Right renal pelvis (tissue), 4 donors: ENCODE measurements at regions not wholly inside any gene's neighbourhood (a gene's known extent, or its start where the extent isn't known, plus 50 kb on each side); places are given as distances from the start of the nearest gene placed in this dataset.
"Not testable (repeated sequence)": the region's sequence is repeated elsewhere in the genome, so short reads cannot be mapped to it uniquely, and the experiment has no call there.

Experiments used
- DNase-seq, 4 donors: peaks; one replicate each; pipeline ENCODE4 v3.0.0-alpha.2; 2013; ENCODE audit warnings: low read depth in 4 of 4, low spot score in 3 of 4, missing footprints in 1 of 4

DNA sequence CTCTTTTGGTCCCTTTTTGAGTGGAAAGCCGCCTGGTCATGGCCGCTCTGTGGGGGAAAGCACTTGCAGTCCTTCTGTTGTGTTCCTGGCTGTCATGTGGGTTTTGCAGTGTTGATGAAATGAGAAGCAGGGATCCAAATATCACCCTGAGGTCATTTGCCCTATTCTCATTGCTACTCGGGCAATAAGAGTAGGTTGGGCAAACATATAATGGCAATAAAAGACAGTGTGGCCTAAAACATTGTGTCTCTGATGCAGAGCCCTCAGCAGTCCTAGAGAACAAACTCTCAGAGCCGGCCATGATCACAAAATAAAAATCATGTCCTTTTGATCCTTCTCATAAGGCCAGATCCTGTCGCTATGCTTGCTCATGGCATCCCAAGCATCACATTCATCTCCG lies 361.1 kb upstream of the KLF4 start:
- DNase-seq, result no peak

- DNase-seq, result no peak
These were observed 358.7 kb upstream of the KLF4 start for GRCh38 chr9:107847978-107848964.

DNA sequence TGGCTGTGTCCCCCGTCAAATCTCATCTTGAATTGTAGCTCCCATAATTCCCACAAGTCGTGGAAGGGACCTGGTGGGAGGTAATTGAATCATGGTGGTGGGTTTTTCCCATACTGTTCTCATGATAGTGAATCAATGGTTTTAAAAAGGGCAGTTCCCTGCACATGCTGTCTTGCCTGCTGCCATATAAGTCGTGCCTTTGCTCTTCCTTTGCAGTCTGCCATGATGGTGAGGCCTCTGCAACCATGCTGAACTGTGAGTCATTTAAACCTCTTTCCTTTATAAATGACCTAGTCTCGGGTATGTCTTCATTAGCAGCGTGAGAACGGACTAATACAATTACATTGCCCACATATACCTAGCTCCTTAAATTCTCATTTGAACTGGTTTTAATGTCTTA lies 353.0 kb upstream of the KLF4 start:
- no peak for DNase-seq

DNA sequence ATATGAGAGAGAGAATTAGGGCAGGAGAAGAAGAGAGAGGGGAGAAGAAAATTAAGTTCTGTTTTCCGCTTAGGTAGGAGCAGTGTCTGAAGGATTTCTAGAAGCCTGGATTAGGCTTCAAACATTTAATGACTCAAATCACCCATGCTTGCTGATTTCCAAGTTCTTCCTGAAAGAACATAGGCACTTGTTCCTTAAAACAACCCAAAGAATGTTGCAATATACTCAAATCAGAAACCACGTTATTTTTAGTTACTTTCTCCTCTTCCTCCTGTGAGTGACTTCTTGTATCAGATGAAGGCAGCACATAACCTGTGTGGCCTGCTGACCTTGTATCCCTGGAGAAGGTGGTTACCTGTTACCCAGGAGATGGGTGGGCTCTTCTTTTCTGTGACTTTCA lies 351.5 kb upstream of the KLF4 start:
- no peak for DNase-seq

DNA sequence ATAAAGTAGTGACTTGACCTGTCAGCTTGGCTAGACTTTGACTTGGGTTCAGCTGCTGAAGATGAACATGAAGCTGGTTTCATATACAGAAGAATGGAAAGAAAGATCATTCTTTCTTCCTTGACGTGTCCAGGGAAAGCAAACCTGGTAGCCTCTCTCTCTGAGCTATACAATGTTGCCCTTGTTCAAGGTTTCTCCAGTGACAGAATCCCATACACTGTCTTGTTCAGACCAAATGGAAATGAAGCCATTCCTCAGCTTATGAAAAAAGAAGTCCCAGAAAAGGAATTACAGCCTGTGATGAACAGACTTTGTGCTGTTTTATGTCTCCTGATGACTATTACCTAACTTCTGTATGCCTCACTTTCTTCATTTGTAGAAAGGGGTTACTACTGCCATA lies 349.8 kb upstream of the KLF4 start:
- DNase-seq, result no peak

DNA sequence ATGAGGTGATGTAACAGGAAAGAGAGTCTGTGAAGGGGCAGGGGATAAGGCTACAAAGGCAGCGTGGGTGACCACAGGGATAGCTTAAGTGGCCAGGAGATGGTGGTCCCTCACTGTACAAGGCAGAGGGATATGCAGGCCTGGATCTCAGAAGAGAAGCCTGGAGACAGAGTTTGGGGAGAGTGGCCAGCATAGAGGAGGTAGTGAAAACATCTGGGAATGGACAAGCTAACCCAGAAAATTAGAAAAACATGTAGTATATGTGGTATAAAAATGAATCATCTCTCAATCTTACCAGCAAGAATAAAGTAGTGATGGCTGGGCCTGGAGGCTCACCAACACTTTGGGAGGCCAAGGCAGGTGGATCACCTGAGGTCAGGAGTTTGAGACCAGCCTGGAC lies 349.2 kb upstream of the KLF4 start:
- DNase-seq, result no peak

- DNase-seq, result no peak
These were observed 346.7 kb upstream of the KLF4 start for GRCh38 chr9:107836300-107836699.

DNA sequence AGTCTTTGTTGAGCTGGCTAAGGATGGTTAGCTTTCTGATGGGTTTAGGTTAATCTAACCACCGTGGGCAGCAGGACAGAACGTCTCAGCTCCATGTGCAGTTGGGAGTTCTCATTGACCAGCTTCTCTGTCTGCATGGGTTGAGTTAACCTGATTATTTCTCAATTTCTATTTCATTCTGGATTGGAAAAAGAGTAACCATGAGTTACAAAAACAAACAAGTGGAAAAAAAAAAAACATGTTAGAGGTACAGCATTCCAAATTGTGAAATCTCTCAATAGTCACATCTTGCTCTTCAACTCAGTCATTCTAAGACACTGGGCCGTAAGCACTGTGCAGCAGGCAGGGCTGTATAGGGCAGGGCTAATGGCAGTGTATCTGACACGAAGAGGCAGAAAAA lies 343.7 kb upstream of the KLF4 start:
- no peak for DNase-seq

- DNase-seq, result no peak
These were observed 343.3 kb upstream of the KLF4 start for GRCh38 chr9:107832871-107833270.

DNA sequence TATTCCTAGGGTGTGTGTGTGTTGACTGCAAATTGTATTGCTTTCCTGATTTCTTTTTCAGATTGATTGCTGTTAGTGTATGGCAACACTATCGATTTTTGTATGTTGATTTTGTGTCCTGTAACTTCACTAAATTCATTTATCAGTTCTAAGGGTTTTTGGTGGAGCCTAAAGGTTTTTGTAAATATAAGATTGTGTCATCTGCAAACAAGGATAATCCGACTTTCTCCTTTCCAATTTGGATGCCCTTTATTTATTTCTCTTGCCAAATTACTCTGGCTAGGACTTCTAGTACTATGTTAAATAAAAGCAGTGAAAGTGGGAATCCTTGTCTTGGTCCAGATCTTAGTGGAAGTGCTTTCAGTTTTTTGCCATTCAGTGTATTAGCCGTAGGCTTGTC lies 340.9 kb upstream of the KLF4 start:
- no peak for DNase-seq

GRCh38 chr9:107827884-107828283 lies 338.3 kb upstream of the KLF4 start:
- DNase-seq, result no peak

GRCh38 chr9:107827304-107827703 lies 337.7 kb upstream of the KLF4 start:
- no peak for DNase-seq

DNA sequence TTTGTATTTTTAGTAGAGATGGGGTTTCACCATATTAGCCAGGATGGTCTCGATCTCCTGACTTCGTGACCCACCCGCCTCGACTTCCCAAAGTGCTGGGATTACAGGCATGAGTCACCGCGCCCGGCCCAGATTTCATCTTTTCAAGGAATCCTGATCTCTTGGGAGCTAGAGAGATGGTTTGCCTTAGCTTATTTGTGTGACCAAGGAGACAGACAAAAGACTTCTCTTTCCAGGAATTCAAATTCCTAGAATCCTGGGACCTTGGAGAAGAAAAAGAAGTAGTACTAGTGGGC lies 337.1 kb upstream of the KLF4 start:
- DNase-seq, result not testable (repeated sequence)

- no peak for DNase-seq
These were observed 335.0 kb upstream of the KLF4 start for GRCh38 chr9:107824556-107824955.

- DNase-seq, result no peak
These were observed 330.4 kb upstream of the KLF4 start for GRCh38 chr9:107819772-107820565.

DNA sequence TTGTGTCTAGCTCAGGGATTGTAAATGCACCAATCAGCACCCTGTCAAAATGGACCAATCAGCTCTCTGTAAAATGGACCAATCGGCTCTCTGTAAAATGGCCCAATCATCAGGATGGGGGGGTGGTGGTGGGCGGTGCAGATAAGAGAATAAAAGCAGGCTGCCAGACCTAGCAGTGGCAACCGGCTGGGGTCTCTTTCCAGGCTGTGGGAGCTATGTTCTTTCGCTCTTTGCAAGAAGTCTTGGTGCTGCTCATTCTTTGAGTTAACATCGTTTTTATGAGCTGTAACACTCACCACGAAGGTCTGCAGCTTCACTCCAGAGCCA lies 328.9 kb upstream of the KLF4 start:
- not testable (repeated sequence) for DNase-seq

DNA sequence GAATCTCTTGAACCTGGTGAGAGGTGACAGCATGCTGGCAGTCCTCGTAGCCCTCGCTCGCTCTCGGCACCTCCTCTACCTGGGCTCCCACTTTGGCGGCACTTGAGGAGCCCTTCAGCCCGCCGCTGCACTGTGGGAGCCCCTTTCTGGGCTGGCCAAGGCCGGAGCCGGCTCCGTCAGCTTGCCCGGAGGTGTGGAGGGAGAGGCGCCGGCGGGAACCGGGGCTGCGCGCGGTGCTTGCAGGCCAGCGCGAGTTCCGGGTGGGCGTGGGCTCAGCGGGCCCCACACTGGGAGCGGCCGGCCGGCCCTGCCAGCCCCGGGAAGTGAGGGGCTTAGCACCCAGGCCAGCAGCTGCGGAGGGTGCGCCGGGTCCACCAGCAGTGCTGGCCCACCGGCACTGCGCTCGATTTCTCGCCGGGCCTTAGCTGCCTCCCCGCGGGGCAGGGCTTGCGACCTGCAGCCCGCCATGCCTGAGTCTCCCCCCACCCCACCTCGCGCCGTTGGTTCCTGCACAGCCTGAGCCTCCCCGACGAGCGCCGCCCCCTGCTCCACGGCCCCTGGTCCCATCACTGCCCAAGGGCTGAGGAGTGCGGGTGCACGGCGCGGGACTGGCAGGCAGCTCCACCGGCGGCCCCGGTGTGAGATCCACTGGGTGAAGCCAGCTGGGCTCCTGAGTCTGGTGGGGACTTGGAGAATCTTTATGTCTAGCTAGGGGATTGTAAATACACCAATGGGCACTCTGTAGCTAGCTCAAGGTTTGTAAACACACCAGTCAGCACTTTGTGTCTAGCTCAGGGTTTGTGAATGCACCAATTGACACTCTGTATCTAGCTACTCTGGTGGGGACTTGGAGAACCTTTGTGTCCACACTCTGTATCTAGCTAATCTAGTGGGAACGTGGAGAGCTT lies 328.3 kb upstream of the KLF4 start:
- not testable (repeated sequence) for DNase-seq

- no peak for DNase-seq
These were observed 327.0 kb upstream of the KLF4 start for GRCh38 chr9:107816561-107817021.

DNA sequence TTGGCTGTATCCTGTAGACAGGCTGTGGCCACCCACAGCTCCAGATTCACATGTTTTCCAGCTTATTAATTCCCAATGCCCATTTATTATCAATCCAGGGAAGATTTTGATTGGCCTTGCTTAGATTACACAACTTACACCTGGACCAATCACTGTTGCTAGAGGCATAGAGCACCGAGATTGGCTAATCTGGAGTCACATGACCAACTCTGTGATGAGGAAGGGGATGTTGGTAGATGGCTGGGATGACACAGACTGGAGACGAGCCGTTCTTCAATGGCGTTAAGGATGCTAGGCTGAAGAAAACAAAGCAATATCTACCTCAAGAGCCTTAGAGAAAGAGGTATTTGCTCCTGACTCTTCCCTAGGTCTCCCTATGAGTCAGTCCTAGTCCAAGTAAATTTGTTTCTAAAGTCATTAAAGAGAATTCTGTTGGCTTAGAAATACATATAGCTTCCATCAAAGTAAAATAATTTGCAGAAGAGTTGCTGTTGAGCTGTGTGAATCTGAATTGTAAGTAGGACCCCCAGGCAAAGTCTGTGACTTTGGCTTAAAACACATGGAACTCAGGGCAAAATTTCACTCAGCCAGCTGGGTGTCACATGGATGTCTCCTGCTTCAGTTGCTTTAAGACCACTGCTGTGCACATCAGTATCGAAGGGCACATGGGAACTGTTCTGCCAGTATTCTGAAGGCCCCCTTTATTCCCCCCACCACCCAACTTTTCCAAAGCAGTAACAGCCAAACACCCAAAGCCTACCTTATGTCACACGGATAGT lies 326.4 kb upstream of the KLF4 start:
- no peak for DNase-seq

- no peak for DNase-seq
These were observed 323.7 kb upstream of the KLF4 start for GRCh38 chr9:107813287-107813686.
